ENCODE measurements at regions not wholly inside any gene's neighbourhood (a gene's known extent, or its start where the extent isn't known, plus 50 kb on each side); places are given as distances from the start of the nearest gene placed in this dataset.

DNA sequence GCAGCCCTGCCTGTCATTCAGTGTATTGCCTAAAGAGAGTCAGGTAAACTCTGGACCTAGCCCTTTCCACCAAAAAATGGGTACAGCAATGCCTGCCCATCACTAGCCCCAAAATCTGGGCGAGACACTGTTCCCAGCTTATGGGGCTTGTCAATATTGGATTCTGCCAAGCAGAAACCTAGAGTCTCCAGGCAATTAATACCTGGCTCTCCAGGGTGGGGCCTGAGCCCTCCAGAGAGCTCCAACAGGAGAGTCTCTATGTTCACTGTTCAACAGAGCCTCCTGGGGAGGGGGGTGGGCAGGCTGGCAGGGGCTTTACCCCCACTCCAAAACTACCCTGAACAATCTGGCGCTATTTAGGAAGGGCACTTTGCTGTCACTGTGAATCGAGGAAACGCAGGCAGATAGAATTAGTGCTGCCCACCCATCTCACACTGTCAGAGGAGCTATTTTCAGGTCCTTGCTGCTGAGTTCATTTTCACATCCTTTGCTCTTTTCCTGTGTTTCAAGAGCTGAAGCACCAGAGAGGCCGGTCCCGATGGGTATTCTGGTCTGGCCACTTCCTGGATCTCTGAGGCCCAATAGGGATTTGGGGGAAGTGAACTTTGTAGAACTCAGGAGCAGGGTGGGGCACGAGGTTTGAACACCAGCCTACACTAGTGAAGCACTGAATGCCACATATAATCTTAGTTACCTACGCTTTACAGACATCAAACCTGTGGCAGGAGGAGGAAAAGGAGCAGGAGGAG is 121.8 kb downstream of the C5orf15 start:
- no peak overlapping the region for H3K27ac ChIP-seq (ENCODE audit: low read depth in 2 of 2, low read length in 2 of 2)
- H3K4me1 ChIP-seq (ENCODE audit: control insufficient read depth in 2 of 2, insufficient read depth in 2 of 2, low read length in 2 of 2) = no peaks in the 10 kb centered on the region

GRCh38 chr5:133845271-133845670 is 123.2 kb downstream of the C5orf15 start:
- no peak overlapping the region for H3K27ac ChIP-seq (ENCODE audit: low read depth in 2 of 2, low read length in 2 of 2)
- H3K4me3 ChIP-seq (ENCODE audit: low read length in 2 of 2) = no peak overlapping the region
- no peaks in the 10 kb centered on the region for H3K4me1 ChIP-seq (ENCODE audit: control insufficient read depth in 2 of 2, insufficient read depth in 2 of 2, low read length in 2 of 2)

More for the DNA sequence above, 121.8 kb downstream of the C5orf15 start:
- Histone ChIP-seq H3K9me3 (ENCODE audit: control insufficient read depth in 2 of 2, low read length in 2 of 2) (no peaks in the 10 kb centered on the region), H3K9ac (ENCODE audit: low read depth in 1 of 2, low read length in 2 of 2) (no peak overlapping the region), H3K4me3 (ENCODE audit: low read length in 2 of 2) (no peak overlapping the region), H3K27me3 (ENCODE audit: control insufficient read depth in 2 of 2, insufficient read depth in 2 of 2, low read length in 2 of 2) (peaks cover 0 to 2% of the 10 kb centered on the region in 2 donors), H3K36me3 (ENCODE audit: control insufficient read depth in 2 of 2, insufficient read depth in 2 of 2, low read length in 2 of 2) (no peaks in the 10 kb centered on the region)

GRCh38 chr5:133844836-133845235 is 123.6 kb downstream of the C5orf15 start:
- Histone ChIP-seq H3K27ac (ENCODE audit: low read depth in 2 of 2, low read length in 2 of 2) (no peak overlapping the region), H3K4me3 (ENCODE audit: low read length in 2 of 2) (no peak overlapping the region), H3K4me1 (ENCODE audit: control insufficient read depth in 2 of 2, insufficient read depth in 2 of 2, low read length in 2 of 2) (no peaks in the 10 kb centered on the region), H3K27me3 (ENCODE audit: control insufficient read depth in 2 of 2, insufficient read depth in 2 of 2, low read length in 2 of 2) (no peaks in the 10 kb centered on the region), H3K36me3 (ENCODE audit: control insufficient read depth in 2 of 2, insufficient read depth in 2 of 2, low read length in 2 of 2) (no peaks in the 10 kb centered on the region), H3K9me3 (ENCODE audit: control insufficient read depth in 2 of 2, low read length in 2 of 2) (no peaks in the 10 kb centered on the region), H3K9ac (ENCODE audit: low read depth in 1 of 2, low read length in 2 of 2) (no peak overlapping the region)

More at GRCh38 chr5:133845271-133845670, 123.2 kb downstream of the C5orf15 start:
- Histone ChIP-seq H3K27me3 (ENCODE audit: control insufficient read depth in 2 of 2, insufficient read depth in 2 of 2, low read length in 2 of 2) (peaks cover 0 to 1% of the 10 kb centered on the region in 2 donors), H3K9ac (ENCODE audit: low read depth in 1 of 2, low read length in 2 of 2) (no peak overlapping the region), H3K9me3 (ENCODE audit: control insufficient read depth in 2 of 2, low read length in 2 of 2) (no peaks in the 10 kb centered on the region), H3K36me3 (ENCODE audit: control insufficient read depth in 2 of 2, insufficient read depth in 2 of 2, low read length in 2 of 2) (no peaks in the 10 kb centered on the region)

DNA sequence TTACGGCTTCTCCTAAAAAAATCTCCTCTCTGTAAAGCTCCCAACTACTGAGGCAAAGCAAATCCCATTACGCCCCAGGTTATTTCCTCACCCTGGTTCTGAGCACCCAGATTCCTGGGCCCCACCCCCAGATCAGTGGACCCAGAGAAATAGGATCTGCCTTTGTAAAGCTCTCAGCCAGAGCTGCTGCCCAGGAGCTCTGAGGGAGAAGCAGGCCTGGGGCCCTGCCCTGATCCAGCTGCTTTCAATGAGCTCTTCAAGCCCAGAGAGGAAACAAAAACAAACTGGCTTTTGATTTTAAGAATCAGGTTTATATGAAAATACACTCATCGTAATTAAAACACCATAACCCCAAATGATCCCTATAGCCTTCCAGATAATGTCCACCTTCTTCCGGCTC is 124.5 kb downstream of the C5orf15 start:
- Histone ChIP-seq H3K27me3 (ENCODE audit: control insufficient read depth in 2 of 2, insufficient read depth in 2 of 2, low read length in 2 of 2) (no peaks in the 10 kb centered on the region), H3K4me3 (ENCODE audit: low read length in 2 of 2) (no peak overlapping the region), H3K9me3 (ENCODE audit: control insufficient read depth in 2 of 2, low read length in 2 of 2) (no peaks in the 10 kb centered on the region), H3K4me1 (ENCODE audit: control insufficient read depth in 2 of 2, insufficient read depth in 2 of 2, low read length in 2 of 2) (no peaks in the 10 kb centered on the region), H3K9ac (ENCODE audit: low read depth in 1 of 2, low read length in 2 of 2) (no peak overlapping the region), H3K36me3 (ENCODE audit: control insufficient read depth in 2 of 2, insufficient read depth in 2 of 2, low read length in 2 of 2) (no peaks in the 10 kb centered on the region), H3K27ac (ENCODE audit: low read depth in 2 of 2, low read length in 2 of 2) (no peak overlapping the region)

- Histone ChIP-seq H3K27ac (ENCODE audit: low read depth in 2 of 2, low read length in 2 of 2) (no peak overlapping the region), H3K27me3 (ENCODE audit: control insufficient read depth in 2 of 2, insufficient read depth in 2 of 2, low read length in 2 of 2) (no peaks in the 10 kb centered on the region), H3K4me1 (ENCODE audit: control insufficient read depth in 2 of 2, insufficient read depth in 2 of 2, low read length in 2 of 2) (no peaks in the 10 kb centered on the region), H3K4me3 (ENCODE audit: low read length in 2 of 2) (no peak overlapping the region), H3K36me3 (ENCODE audit: control insufficient read depth in 2 of 2, insufficient read depth in 2 of 2, low read length in 2 of 2) (no peaks in the 10 kb centered on the region), H3K9me3 (ENCODE audit: control insufficient read depth in 2 of 2, low read length in 2 of 2) (no peaks in the 10 kb centered on the region), H3K9ac (ENCODE audit: low read depth in 1 of 2, low read length in 2 of 2) (no peak overlapping the region)
Measured at GRCh38 chr5:133842846-133843611, 125.4 kb downstream of the C5orf15 start.

- Histone ChIP-seq H3K36me3 (ENCODE audit: control insufficient read depth in 2 of 2, insufficient read depth in 2 of 2, low read length in 2 of 2) (no peaks in the 10 kb centered on the region), H3K27ac (ENCODE audit: low read depth in 2 of 2, low read length in 2 of 2) (no peak overlapping the region), H3K9ac (ENCODE audit: low read depth in 1 of 2, low read length in 2 of 2) (no peak overlapping the region), H3K27me3 (ENCODE audit: control insufficient read depth in 2 of 2, insufficient read depth in 2 of 2, low read length in 2 of 2) (no peaks in the 10 kb centered on the region), H3K4me1 (ENCODE audit: control insufficient read depth in 2 of 2, insufficient read depth in 2 of 2, low read length in 2 of 2) (no peaks in the 10 kb centered on the region), H3K4me3 (ENCODE audit: low read length in 2 of 2) (no peak overlapping the region), H3K9me3 (ENCODE audit: control insufficient read depth in 2 of 2, low read length in 2 of 2) (no peaks in the 10 kb centered on the region)
Measured at GRCh38 chr5:133841831-133842750, 126.3 kb downstream of the C5orf15 start.

DNA sequence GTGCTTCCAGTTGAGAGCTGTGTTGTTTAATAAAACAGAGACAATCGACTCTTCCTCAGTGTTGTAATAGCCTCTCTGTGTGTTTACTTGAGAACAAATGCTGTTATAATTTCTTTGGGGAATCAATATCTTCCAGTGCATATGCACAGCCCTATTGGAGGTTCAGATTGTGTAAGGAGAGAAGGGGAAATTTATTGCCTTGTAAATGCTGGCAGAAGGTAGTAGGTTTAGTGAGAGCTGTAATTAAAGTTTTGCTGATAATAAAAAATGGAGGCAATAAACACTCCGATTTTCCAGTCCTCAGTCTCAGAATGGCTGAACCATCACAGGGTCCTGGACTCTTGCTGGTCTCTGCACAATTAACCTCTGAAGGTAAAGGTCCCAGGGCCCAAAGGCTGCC is 128.3 kb downstream of the C5orf15 start:
- Histone ChIP-seq H3K4me3 (ENCODE audit: low read length in 2 of 2) (no peak overlapping the region), H3K9ac (ENCODE audit: low read depth in 1 of 2, low read length in 2 of 2) (no peak overlapping the region), H3K27ac (ENCODE audit: low read depth in 2 of 2, low read length in 2 of 2) (no peak overlapping the region), H3K9me3 (ENCODE audit: control insufficient read depth in 2 of 2, low read length in 2 of 2) (no peaks in the 10 kb centered on the region), H3K27me3 (ENCODE audit: control insufficient read depth in 2 of 2, insufficient read depth in 2 of 2, low read length in 2 of 2) (no peaks in the 10 kb centered on the region), H3K36me3 (ENCODE audit: control insufficient read depth in 2 of 2, insufficient read depth in 2 of 2, low read length in 2 of 2) (no peaks in the 10 kb centered on the region), H3K4me1 (ENCODE audit: control insufficient read depth in 2 of 2, insufficient read depth in 2 of 2, low read length in 2 of 2) (no peaks in the 10 kb centered on the region)

DNA sequence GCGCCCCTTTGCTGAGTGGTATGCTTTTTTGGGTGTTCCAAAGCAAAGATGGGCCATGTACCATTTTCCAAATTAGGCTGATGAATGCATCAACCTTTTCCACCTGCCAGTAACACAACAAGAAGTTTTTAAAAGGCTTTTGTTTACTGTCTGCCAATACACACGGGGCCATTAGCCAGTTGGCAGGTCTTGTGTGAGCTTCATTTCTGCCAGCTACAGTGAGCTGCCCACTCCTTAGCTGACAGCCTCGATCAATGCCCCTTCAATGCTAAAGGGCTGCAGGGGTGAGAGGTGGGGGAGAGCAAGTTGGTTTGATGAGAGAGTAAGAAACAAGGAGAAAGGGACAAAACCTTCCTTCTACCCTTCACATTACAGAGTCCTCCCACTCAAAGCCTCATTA is 128.7 kb downstream of the C5orf15 start:
- H3K4me1 ChIP-seq (ENCODE audit: control insufficient read depth in 2 of 2, insufficient read depth in 2 of 2, low read length in 2 of 2) = no peaks in the 10 kb centered on the region
- no peak overlapping the region for H3K9ac ChIP-seq (ENCODE audit: low read depth in 1 of 2, low read length in 2 of 2)
- H3K27me3 ChIP-seq (ENCODE audit: control insufficient read depth in 2 of 2, insufficient read depth in 2 of 2, low read length in 2 of 2) = no peaks in the 10 kb centered on the region
- H3K27ac ChIP-seq (ENCODE audit: low read depth in 2 of 2, low read length in 2 of 2) = no peak overlapping the region
- H3K9me3 ChIP-seq (ENCODE audit: control insufficient read depth in 2 of 2, low read length in 2 of 2) = no peaks in the 10 kb centered on the region
- no peaks in the 10 kb centered on the region for H3K36me3 ChIP-seq (ENCODE audit: control insufficient read depth in 2 of 2, insufficient read depth in 2 of 2, low read length in 2 of 2)
- no peak overlapping the region for H3K4me3 ChIP-seq (ENCODE audit: low read length in 2 of 2)

DNA sequence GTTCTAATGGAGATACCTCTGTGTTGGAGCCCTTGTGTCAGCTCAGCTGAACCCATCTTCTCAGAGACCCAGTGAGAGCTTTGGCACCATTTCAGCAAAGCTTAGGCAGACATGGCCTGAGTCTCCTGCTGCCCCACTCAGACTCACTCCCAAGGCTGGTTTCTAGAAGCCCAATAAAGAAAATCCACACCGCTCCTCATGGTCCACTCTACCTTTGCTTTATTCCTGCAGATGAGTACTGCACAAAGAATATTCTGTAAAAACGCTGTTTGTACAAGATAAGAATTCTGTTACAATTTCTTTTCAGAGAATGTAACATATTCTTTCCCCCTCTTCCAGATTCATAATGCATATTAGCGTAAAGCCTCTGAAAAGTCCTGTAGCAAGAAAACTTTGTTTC is 129.3 kb downstream of the C5orf15 start:
- Histone ChIP-seq H3K27ac (ENCODE audit: low read depth in 2 of 2, low read length in 2 of 2) (no peak overlapping the region), H3K36me3 (ENCODE audit: control insufficient read depth in 2 of 2, insufficient read depth in 2 of 2, low read length in 2 of 2) (no peaks in the 10 kb centered on the region), H3K9ac (ENCODE audit: low read depth in 1 of 2, low read length in 2 of 2) (no peak overlapping the region), H3K4me3 (ENCODE audit: low read length in 2 of 2) (no peak overlapping the region), H3K4me1 (ENCODE audit: control insufficient read depth in 2 of 2, insufficient read depth in 2 of 2, low read length in 2 of 2) (no peaks in the 10 kb centered on the region), H3K9me3 (ENCODE audit: control insufficient read depth in 2 of 2, low read length in 2 of 2) (no peaks in the 10 kb centered on the region), H3K27me3 (ENCODE audit: control insufficient read depth in 2 of 2, insufficient read depth in 2 of 2, low read length in 2 of 2) (no peaks in the 10 kb centered on the region)

DNA sequence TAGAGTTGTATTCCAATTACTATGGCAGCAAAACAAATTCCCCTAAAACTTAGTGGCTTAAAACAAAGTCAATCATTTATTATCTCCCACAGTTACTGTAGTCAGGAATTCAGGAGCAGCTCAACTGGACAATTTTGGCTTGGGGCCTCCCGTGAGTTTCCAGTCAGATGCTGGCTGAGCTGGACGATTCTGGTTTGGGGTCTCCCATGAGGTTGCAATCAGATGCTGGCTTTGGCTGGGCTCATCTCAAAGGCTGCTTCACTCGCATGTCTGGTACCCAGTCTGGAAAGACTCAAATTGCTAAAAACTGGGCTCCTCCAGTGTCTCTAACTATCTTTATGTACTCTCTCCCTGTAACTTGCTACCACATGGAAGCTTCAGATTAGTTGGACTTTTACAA is 130.1 kb downstream of the C5orf15 start:
- Histone ChIP-seq H3K9me3 (ENCODE audit: control insufficient read depth in 2 of 2, low read length in 2 of 2) (no peaks in the 10 kb centered on the region), H3K27ac (ENCODE audit: low read depth in 2 of 2, low read length in 2 of 2) (no peak overlapping the region), H3K4me1 (ENCODE audit: control insufficient read depth in 2 of 2, insufficient read depth in 2 of 2, low read length in 2 of 2) (no peaks in the 10 kb centered on the region), H3K9ac (ENCODE audit: low read depth in 1 of 2, low read length in 2 of 2) (no peak overlapping the region), H3K4me3 (ENCODE audit: low read length in 2 of 2) (no peak overlapping the region), H3K36me3 (ENCODE audit: control insufficient read depth in 2 of 2, insufficient read depth in 2 of 2, low read length in 2 of 2) (no peaks in the 10 kb centered on the region), H3K27me3 (ENCODE audit: control insufficient read depth in 2 of 2, insufficient read depth in 2 of 2, low read length in 2 of 2) (no peaks in the 10 kb centered on the region)

Data from mucosa of rectum (tissue), 2 donors.